SH-SY5Y (cell line): ENCODE measurements at regions not wholly inside any gene's neighbourhood (a gene's known extent, or its start where the extent isn't known, plus 50 kb on each side); places are given as distances from the start of the nearest gene placed in this dataset.

ENCODE experiments used
- GATA2 ChIP-seq: IDR thresholded peaks from 2 replicates; pipeline ENCODE4 v1.6.1; 2011; ENCODE audit warnings: mild to moderate bottlenecking, low read depth, low read length
- GATA3 ChIP-seq: IDR thresholded peaks from 2 replicates; pipeline ENCODE4 v1.6.1; 2011; ENCODE audit warnings: low read depth, mild to moderate bottlenecking, low read length, moderate library complexity

- TF ChIP-seq GATA3 (no peak), GATA2 (no peak)
Observed at GRCh38 chr9:107856633-107857032, 367.1 kb upstream of the KLF4 start.

- TF ChIP-seq GATA3, result no peak
- no peak for TF ChIP-seq GATA2
Observed at GRCh38 chr9:107855164-107855563, 365.6 kb upstream of the KLF4 start.

- TF ChIP-seq GATA2, result no peak
- TF ChIP-seq GATA3, result no peak
Observed at GRCh38 chr9:107853461-107853860, 363.9 kb upstream of the KLF4 start.

GRCh38 chr9:107852891-107853290, 363.3 kb upstream of the KLF4 start:
- TF ChIP-seq GATA3, result no peak
- no peak for TF ChIP-seq GATA2

GRCh38 chr9:107850653-107851052, 361.1 kb upstream of the KLF4 start:
- TF ChIP-seq GATA3 (no peak), GATA2 (no peak)

GRCh38 chr9:107847978-107848964, 358.7 kb upstream of the KLF4 start:
- TF ChIP-seq GATA2 (no peak), GATA3 (no peak)

GRCh38 chr9:107842530-107842929, 353.0 kb upstream of the KLF4 start:
- TF ChIP-seq GATA3 (no peak), GATA2 (no peak)

GRCh38 chr9:107841076-107841475, 351.5 kb upstream of the KLF4 start:
- TF ChIP-seq GATA3, result no peak
- TF ChIP-seq GATA2, result no peak

- TF ChIP-seq GATA3, result no peak
- TF ChIP-seq GATA2, result no peak
Observed at GRCh38 chr9:107839371-107839770, 349.8 kb upstream of the KLF4 start.

- TF ChIP-seq GATA2 (no peak), GATA3 (no peak)
Observed at GRCh38 chr9:107838766-107839165, 349.2 kb upstream of the KLF4 start.

GRCh38 chr9:107836300-107836699, 346.7 kb upstream of the KLF4 start:
- TF ChIP-seq GATA2 (no peak), GATA3 (no peak)

- TF ChIP-seq GATA3 (no peak), GATA2 (no peak)
Observed at GRCh38 chr9:107833295-107833694, 343.7 kb upstream of the KLF4 start.

- no peak for TF ChIP-seq GATA2
- TF ChIP-seq GATA3, result no peak
Observed at GRCh38 chr9:107832871-107833270, 343.3 kb upstream of the KLF4 start.

GRCh38 chr9:107830479-107830878, 340.9 kb upstream of the KLF4 start:
- TF ChIP-seq GATA3 (no peak), GATA2 (no peak)

GRCh38 chr9:107827884-107828283, 338.3 kb upstream of the KLF4 start:
- TF ChIP-seq GATA2 (no peak), GATA3 (no peak)

- no peak for TF ChIP-seq GATA2
- no peak for TF ChIP-seq GATA3
Observed at GRCh38 chr9:107827304-107827703, 337.7 kb upstream of the KLF4 start.
